Gastrocnemius medialis (tissue), 4 donors: ENCODE measurements at regions not wholly inside any gene's neighbourhood (a gene's known extent, or its start where the extent isn't known, plus 50 kb on each side); places are given as distances from the start of the nearest gene placed in this dataset.

ENCODE experiments used
- ATAC-seq, 2 donors: fragments of 150-250 bp; one replicate each; pipeline ENCODE4 v1.9.1; 2016
- DNase-seq, 2 donors: peaks; one replicate each; pipeline ENCODE4 v3.0.0-alpha.2; 2019
- H3K27ac ChIP-seq, 4 donors: fragments of 200-600 bp; sonication (generic); 1 replicate in 1 of 4; 2 replicates in 3 of 4; pipeline ENCODE4 v1.5.1; 2016 to 2018; ENCODE audit warnings: mild to moderate bottlenecking in 2 of 4, moderate library complexity in 1 of 4
- H3K27me3 ChIP-seq, 3 donors: fragments of 200-600 bp; sonication (generic) in 2 of 3; 1 replicate in 1 of 3; 2 replicates in 2 of 3; pipeline versions ENCODE4 v1.5.1 to v1.6.0; 2016 to 2019; ENCODE audit warnings: mild to moderate bottlenecking in 1 of 3, moderate library complexity in 1 of 3
- H3K36me3 ChIP-seq, 2 donors: fragments of 200-600 bp; sonication (generic) in 1 of 2; one replicate each; pipeline ENCODE4 v1.5.1; 2017 to 2018
- H3K4me1 ChIP-seq, 2 donors: fragments of 200-600 bp; sonication (generic) in 1 of 2; one replicate each; pipeline ENCODE4 v1.5.1; 2016 to 2017; ENCODE audit warnings: mild to moderate bottlenecking in 2 of 2
- H3K4me3 ChIP-seq, 4 donors: fragments of 200-600 bp; sonication (generic) in 3 of 4; 1 replicate in 1 of 4; 2 replicates in 3 of 4; pipeline ENCODE4 v1.5.1; 2016 to 2019; ENCODE audit warnings: mild to moderate bottlenecking in 2 of 4
- H3K9me3 ChIP-seq, 3 donors: fragments of 200-600 bp; sonication (generic) in 2 of 3; 1 replicate in 1 of 3; 2 replicates in 2 of 3; pipeline ENCODE4 v1.5.1; 2016 to 2019
- POLR2A ChIP-seq, 2 donors: fragments of 450-650 bp; IDR thresholded peaks; one replicate each; pipeline ENCODE4 v1.6.1; 2017; ENCODE audit warnings: antibody characterized with exemption in 2 of 2, mild to moderate bottlenecking in 2 of 2, moderate library complexity in 2 of 2
- in situ Hi-C, 4 donors: fragments of 200-750 bp; cut with MboI; loops; one replicate each; pipeline versions ENCODE4 v1.15.0 to v1.8.0; 2017; ENCODE audit warnings: low sequenced_read_pairs in 4 of 4
- intact Hi-C: fragments of 100-400 bp; cut with DNase I; formaldehyde crosslinking; loops from one replicate; pipeline ENCODE4 v1.15.1; 2023; ENCODE audit warnings: low total_unique reads
- TF ChIP-seq, protein P1 (sequence below), 5 experiments: fragments of 450-650 bp in 3 of 5; fragments of 200-600 bp in 2 of 5; sonication (generic) in 2 of 5; IDR thresholded peaks in 4 of 5; conservative IDR thresholded peaks in 1 of 5; 1 replicate in 4 of 5; 2 replicates in 1 of 5; pipeline ENCODE4 v1.5.1; 2016 to 2019; ENCODE audit warnings: antibody characterized with exemption in 5 of 5, mild to moderate bottlenecking in 3 of 5, moderate library complexity in 3 of 5

DNA sequence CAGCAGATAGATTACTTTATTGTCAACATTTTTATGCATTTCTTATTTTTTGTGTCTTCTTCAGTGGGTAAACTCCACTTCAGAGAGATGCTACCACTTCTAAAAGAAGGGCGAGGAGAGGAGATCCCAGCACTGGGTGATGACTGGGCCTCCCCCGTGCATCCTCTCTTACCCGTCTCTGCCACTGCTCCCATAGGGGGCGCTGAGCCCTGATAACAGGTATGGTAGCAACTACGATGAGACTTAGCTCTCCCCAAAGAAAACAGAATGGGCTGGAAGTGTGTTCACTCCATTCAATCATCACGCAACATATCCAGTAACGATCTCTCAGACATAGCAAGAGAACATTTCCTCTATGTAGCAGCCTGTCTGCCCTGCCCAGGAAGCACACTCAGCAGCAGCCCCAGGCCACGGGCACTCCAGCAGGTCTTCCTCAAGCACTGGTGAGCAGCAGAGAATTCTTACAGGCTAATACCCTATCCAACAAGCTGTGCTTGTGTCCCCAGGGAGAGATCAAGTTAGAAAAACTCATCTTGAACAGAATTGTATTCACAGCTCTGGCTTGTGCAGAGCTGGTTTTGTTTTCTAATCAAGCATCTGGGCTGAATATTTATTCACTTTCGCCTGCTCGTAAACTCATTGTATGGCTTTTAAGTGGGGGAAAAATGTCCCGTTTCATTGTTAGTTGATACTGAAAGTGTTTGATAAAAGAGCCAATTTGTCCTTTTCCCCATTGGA, 533.1 kb upstream of the CDH4 start:
- intact Hi-C loops = no loop called here
- H3K27me3 ChIP-seq = no peaks in the 10 kb centered on the region
- in situ Hi-C loops = no loop called here
- H3K36me3 ChIP-seq = no peaks in the 10 kb centered on the region
- TF ChIP-seq, protein P1, sequence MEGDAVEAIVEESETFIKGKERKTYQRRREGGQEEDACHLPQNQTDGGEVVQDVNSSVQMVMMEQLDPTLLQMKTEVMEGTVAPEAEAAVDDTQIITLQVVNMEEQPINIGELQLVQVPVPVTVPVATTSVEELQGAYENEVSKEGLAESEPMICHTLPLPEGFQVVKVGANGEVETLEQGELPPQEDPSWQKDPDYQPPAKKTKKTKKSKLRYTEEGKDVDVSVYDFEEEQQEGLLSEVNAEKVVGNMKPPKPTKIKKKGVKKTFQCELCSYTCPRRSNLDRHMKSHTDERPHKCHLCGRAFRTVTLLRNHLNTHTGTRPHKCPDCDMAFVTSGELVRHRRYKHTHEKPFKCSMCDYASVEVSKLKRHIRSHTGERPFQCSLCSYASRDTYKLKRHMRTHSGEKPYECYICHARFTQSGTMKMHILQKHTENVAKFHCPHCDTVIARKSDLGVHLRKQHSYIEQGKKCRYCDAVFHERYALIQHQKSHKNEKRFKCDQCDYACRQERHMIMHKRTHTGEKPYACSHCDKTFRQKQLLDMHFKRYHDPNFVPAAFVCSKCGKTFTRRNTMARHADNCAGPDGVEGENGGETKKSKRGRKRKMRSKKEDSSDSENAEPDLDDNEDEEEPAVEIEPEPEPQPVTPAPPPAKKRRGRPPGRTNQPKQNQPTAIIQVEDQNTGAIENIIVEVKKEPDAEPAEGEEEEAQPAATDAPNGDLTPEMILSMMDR (IDR thresholded peaks at IDR 0.05 in 4 of 5, conservative IDR thresholded peaks at IDR 0.05 in 1 of 5) = no peak
- TF ChIP-seq POLR2A (IDR thresholded peaks at IDR 0.05) = no peak
- no peaks in the 10 kb centered on the region for H3K4me1 ChIP-seq
- DNase-seq (no peak), ATAC-seq (no peak)
- H3K9me3 ChIP-seq = no peaks in the 10 kb centered on the region
- H3K27ac ChIP-seq = no peak overlapping the region
- H3K4me3 ChIP-seq = no peak overlapping the region

DNA sequence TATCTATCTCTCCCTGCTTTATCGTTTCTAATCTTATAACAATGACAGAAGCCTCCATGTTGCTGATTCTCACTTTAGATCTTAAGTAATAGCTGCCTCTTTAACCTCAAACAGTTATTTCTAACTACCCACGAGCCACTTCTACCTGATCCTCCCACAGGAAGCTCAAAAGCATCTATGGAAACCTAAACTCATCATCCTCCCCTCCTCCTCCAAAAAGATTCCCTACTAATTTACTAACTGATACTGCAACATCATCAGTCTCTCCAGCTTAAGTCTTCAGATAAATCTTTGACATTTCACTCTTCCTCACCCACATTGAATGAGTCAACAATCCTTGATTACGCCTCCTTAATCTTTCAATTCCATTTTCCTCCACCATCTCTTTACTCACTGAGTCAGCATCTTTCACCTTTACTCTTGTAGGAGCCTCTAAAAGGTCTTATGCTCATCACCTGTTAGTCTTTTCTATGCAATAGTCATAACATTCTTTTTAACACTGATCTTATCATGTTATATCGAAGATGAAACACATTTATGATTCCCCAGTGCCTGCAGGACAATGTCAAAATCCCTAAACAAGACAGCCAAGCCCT, 526.7 kb upstream of the CDH4 start:
- in situ Hi-C loops = no loop called here
- no peak overlapping the region for H3K4me3 ChIP-seq
- TF ChIP-seq POLR2A (IDR thresholded peaks at IDR 0.05) = no peak
- TF ChIP-seq, protein P1 (IDR thresholded peaks at IDR 0.05 in 4 of 5, conservative IDR thresholded peaks at IDR 0.05 in 1 of 5) = no peak
- no peak overlapping the region for H3K27ac ChIP-seq
- no peaks in the 10 kb centered on the region for H3K36me3 ChIP-seq
- ATAC-seq (no peak), DNase-seq (no peak)
- intact Hi-C loops = no loop called here
- H3K27me3 ChIP-seq = no peaks in the 10 kb centered on the region
- H3K9me3 ChIP-seq = no peaks in the 10 kb centered on the region
- no peaks in the 10 kb centered on the region for H3K4me1 ChIP-seq

GRCh38 chr20:60727425-60727824, 524.6 kb upstream of the CDH4 start:
- Histone ChIP-seq H3K27me3 (no peaks in the 10 kb centered on the region), H3K36me3 (no peaks in the 10 kb centered on the region), H3K27ac (no peak overlapping the region), H3K9me3 (no peaks in the 10 kb centered on the region), H3K4me3 (no peak overlapping the region), H3K4me1 (no peaks in the 10 kb centered on the region)
- in situ Hi-C loops = no loop called here
- TF ChIP-seq, protein P1 (IDR thresholded peaks at IDR 0.05 in 4 of 5, conservative IDR thresholded peaks at IDR 0.05 in 1 of 5) = no peak
- no peak for TF ChIP-seq POLR2A (IDR thresholded peaks at IDR 0.05)
- intact Hi-C loops = no loop called here
- ATAC-seq (no peak), DNase-seq (no peak)

DNA sequence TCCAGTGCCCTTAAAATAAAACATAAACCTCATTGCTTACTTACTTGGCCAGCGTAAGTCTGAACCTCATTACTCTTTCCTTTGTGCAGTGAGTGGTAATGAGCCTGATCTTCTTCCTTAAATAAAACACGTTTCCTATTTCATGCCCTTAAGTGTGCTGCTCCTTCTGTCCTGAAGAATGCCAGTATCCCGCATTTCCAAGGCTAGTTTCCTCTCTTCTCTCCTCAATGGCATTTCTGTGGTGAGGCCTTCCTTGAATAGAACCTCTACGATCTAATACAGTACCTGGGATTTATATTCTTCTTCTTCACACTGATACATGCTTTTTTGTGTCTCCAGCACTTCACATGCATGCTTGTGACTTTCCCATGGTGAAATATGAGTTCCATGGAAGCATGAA, 523.4 kb upstream of the CDH4 start:
- H3K4me1 ChIP-seq = no peaks in the 10 kb centered on the region
- in situ Hi-C loops (no loop called here), intact Hi-C loops (no loop called here)
- no peak overlapping the region for H3K27ac ChIP-seq
- no peaks in the 10 kb centered on the region for H3K9me3 ChIP-seq
- no peak overlapping the region for H3K4me3 ChIP-seq
- no peak for TF ChIP-seq POLR2A (IDR thresholded peaks at IDR 0.05)
- TF ChIP-seq, protein P1 (IDR thresholded peaks at IDR 0.05 in 4 of 5, conservative IDR thresholded peaks at IDR 0.05 in 1 of 5) = no peak
- ATAC-seq = no peak
- H3K27me3 ChIP-seq = no peaks in the 10 kb centered on the region
- DNase-seq = no peak
- H3K36me3 ChIP-seq = no peaks in the 10 kb centered on the region
